ENCODE measurements at regions not wholly inside any gene's neighbourhood (a gene's known extent, or its start where the extent isn't known, plus 50 kb on each side); places are given as distances from the start of the nearest gene placed in this dataset.

DNA sequence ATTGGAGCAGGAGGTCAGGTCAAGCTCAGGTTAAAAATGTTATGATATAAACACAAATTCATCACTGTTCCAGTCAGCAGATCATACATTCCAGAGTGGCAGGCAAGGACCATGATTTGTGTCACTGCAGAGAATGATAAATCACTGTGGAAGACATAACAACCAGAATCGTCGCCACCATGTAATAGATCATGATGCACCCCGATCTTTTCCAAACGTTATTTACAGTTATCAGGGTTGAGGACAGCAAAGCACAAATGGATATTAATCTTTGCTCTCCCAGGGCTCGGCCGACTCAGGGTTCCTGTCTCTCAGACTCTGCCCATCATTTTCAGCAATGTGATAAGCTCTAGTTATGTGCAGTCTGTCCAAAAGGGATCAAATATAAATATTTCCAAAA is 122.7 kb downstream of the ZBTB18 start:
- TF ChIP-seq EZH2 (IDR thresholded peaks at IDR 0.05): no peak
- TF ChIP-seq POLR2AphosphoS5 (IDR thresholded peaks at IDR 0.05; ENCODE audit: borderline replicate concordance, low read depth, low read length): no peak

Measured in SK-N-MC (cell line).